ENCODE measurements at regions not wholly inside any gene's neighbourhood (a gene's known extent, or its start where the extent isn't known, plus 50 kb on each side); places are given as distances from the start of the nearest gene placed in this dataset.

- no peak overlapping the region for H2BK15ac ChIP-seq (ENCODE audit: low read length)
- no peak overlapping the region for H4K8ac ChIP-seq (ENCODE audit: extremely low read depth, insufficient read depth, low read length)
- no peak overlapping the region for H2BK12ac ChIP-seq (ENCODE audit: low read depth, low read length)
- H2AFZ ChIP-seq (ENCODE audit: low read length) = no peak overlapping the region
- no peak overlapping the region for H2BK20ac ChIP-seq (ENCODE audit: low read length)
- H2BK5ac ChIP-seq (ENCODE audit: low read depth, low read length) = no peak overlapping the region
- H3K9me3 ChIP-seq (ENCODE audit: insufficient read depth in 2 of 2, low read depth in 1 of 2, low read length in 1 of 2) = no peaks in the 10 kb centered on the region
- peak overlapping the region; percentile 46 for H3K4ac ChIP-seq (replicated peaks; ENCODE audit: insufficient read length, low read depth, low read length)
- no peaks in the 10 kb centered on the region for H3K79me2 ChIP-seq (ENCODE audit: control insufficient read depth in 1 of 2, insufficient read depth in 2 of 2, low read length in 2 of 2)
- WGBS, 2 experiments (ENCODE audit: extremely low coverage in 1 of 2, insufficient coverage in 1 of 2, insufficient read length in 1 of 2, insufficient replicate concordance in 2 of 2, low coverage in 1 of 2, low lambda C conversion rate in 2 of 2, missing lambda C conversion rate in 1 of 2) = 80% methylated on average over 3 of the region's 3 CpGs; no CpG with 5 or more reads in 1 of the 2 experiments
- no peak overlapping the region for H3K23ac ChIP-seq (ENCODE audit: insufficient read length)
- CTCF ChIA-PET (ENCODE audit: partially characterized antibody) = interaction anchor here (1.7 kb wide), 1 partner anchor 8 kb away, joined by 5 read pairs; no protein-coding TSS in a partner anchor
- H3K56ac ChIP-seq (replicated peaks; ENCODE audit: insufficient read length, low read depth, low read length) = no peak overlapping the region
- H3K14ac ChIP-seq (ENCODE audit: insufficient read length) = no peak overlapping the region
- no peak overlapping the region for H4K91ac ChIP-seq (replicated peaks; ENCODE audit: insufficient read length, low read length)
- H3K18ac ChIP-seq (ENCODE audit: extremely low read depth, low read length) = no peak overlapping the region
- POLR2A ChIA-PET (ENCODE audit: partially characterized antibody) = interaction anchor here (1.7 kb wide), 1 partner anchor 94 kb away, joined by 3 read pairs; no protein-coding TSS in a partner anchor
- H4K5ac ChIP-seq (ENCODE audit: insufficient read length, low read depth, low read length) = no peak overlapping the region
- no peak overlapping the region for H3K9ac ChIP-seq (replicated peaks in 1 of 4; ENCODE audit: extremely low read depth in 1 of 4, low read depth in 3 of 4, low read length in 3 of 4)
- no peaks in the 10 kb centered on the region for H4K20me1 ChIP-seq (replicated peaks in 1 of 2; ENCODE audit: control insufficient read depth in 1 of 2, insufficient read depth in 2 of 2, low read length in 2 of 2)
- H3K27ac ChIP-seq (ENCODE audit: low read depth, low read length) = no peak overlapping the region
- no peak overlapping the region for H3K4me3 ChIP-seq (ENCODE audit: extremely low read depth in 1 of 4, insufficient read depth in 2 of 4, low read depth in 3 of 4, low read length in 4 of 4)
- H2AK5ac ChIP-seq (ENCODE audit: low read depth, low read length) = no peak overlapping the region
- H3K4me2 ChIP-seq (ENCODE audit: insufficient read depth in 1 of 2, low read depth in 2 of 2, low read length in 2 of 2) = no peak overlapping the region
- H3K23me2 ChIP-seq (ENCODE audit: low read depth, low read length) = no peaks in the 10 kb centered on the region
- DNase-seq (ENCODE audit: low read depth in 1 of 2, low spot score in 2 of 2) (no peak), FAIRE-seq (no peak)
- H3K79me1 ChIP-seq (ENCODE audit: low read depth, low read length) = no peaks in the 10 kb centered on the region
- no peaks in the 10 kb centered on the region for H3K4me1 ChIP-seq (replicated peaks in 1 of 4; ENCODE audit: control insufficient read depth in 3 of 4, insufficient read depth in 4 of 4, low read length in 3 of 4)
- H2BK120ac ChIP-seq (replicated peaks; ENCODE audit: low read depth, low read length) = no peak overlapping the region
- no peaks in the 10 kb centered on the region for H3K27me3 ChIP-seq (replicated peaks in 1 of 4; ENCODE audit: control insufficient read depth in 3 of 4, extremely low read depth in 1 of 4, insufficient read depth in 3 of 4, low read length in 3 of 4)
- H3K36me3 ChIP-seq (ENCODE audit: control insufficient read depth in 2 of 4, insufficient read depth in 4 of 4, low read length in 3 of 4) = no peaks in the 10 kb centered on the region
- TF ChIP-seq HDAC6 (IDR thresholded peaks at IDR 0.05; ENCODE audit: low read depth, low read length) (no peak), SIN3A (conservative IDR thresholded peaks at IDR 0.05 in 1 of 2, IDR thresholded peaks at IDR 0.05 in 1 of 2; ENCODE audit: low read depth in 1 of 2, low read length in 2 of 2) (no peak), CBX8 (IDR thresholded peaks at IDR 0.05; ENCODE audit: borderline replicate concordance, low read depth, low read length) (no peak), YY1 (IDR thresholded peaks at IDR 0.05; ENCODE audit: low read depth, low read length) (no peak), SIRT6 (IDR thresholded peaks at IDR 0.05; ENCODE audit: low read length) (no peak), FOSL1 (IDR thresholded peaks at IDR 0.05; ENCODE audit: insufficient read depth, low read depth, low read length) (no peak), EGR1 (IDR thresholded peaks at IDR 0.05; ENCODE audit: borderline replicate concordance, low read depth, low read length) (no peak), BCL11A (IDR thresholded peaks at IDR 0.05; ENCODE audit: low read depth in 2 of 2, low read length in 2 of 2) (no peak), TAF7 (optimal IDR thresholded peaks at IDR 0.05; ENCODE audit: borderline replicate concordance, low read depth, low read length) (no peak), ASH2L (IDR thresholded peaks at IDR 0.05; ENCODE audit: low read length) (no peak), JUND (IDR thresholded peaks at IDR 0.05; ENCODE audit: low read length) (no peak), RXRA (IDR thresholded peaks at IDR 0.05; ENCODE audit: insufficient read depth, low read depth, low read length) (no peak), SAP30 (IDR thresholded peaks at IDR 0.05; ENCODE audit: insufficient read depth, insufficient replicate concordance, low read length) (no peak), BACH1 (IDR thresholded peaks at IDR 0.05; ENCODE audit: low read length) (no peak)
Observed at GRCh38 chr10:28444031-28444430, 88.9 kb upstream of the WAC start.

Data from H1 (cell line).